Liver (tissue), 8 donors: ENCODE measurements at regions not wholly inside any gene's neighbourhood (a gene's known extent, or its start where the extent isn't known, plus 50 kb on each side); places are given as distances from the start of the nearest gene placed in this dataset.

ENCODE experiments used
- DNase-seq: peaks from one replicate; pipeline ENCODE4 v3.0.0-alpha.2; 2017; ENCODE audit warnings: low spot score
- H3K27ac ChIP-seq, 2 donors: one replicate each; pipeline ENCODE4 v1.7.0; 2013; ENCODE audit warnings: inconsistent platforms in 2 of 2, low read length in 2 of 2, control low read depth in 1 of 2, low read depth in 1 of 2, mild to moderate bottlenecking in 1 of 2
- H3K27me3 ChIP-seq, 4 donors: one replicate each; pipeline versions ENCODE4 v1.6.1 to v1.7.0; 2013; ENCODE audit warnings: low read length in 3 of 4, inconsistent platforms in 1 of 4, mild to moderate bottlenecking in 1 of 4, moderate library complexity in 1 of 4; ENCODE audit not compliant: control insufficient read depth in 4 of 4, insufficient read depth in 4 of 4
- H3K36me3 ChIP-seq, 4 donors: one replicate each; pipeline versions ENCODE4 v1.6.1 to v1.7.0; 2013; ENCODE audit warnings: low read length in 3 of 4, mild to moderate bottlenecking in 3 of 4, low read depth in 1 of 4, moderate library complexity in 1 of 4; ENCODE audit not compliant: control insufficient read depth in 4 of 4, insufficient read depth in 3 of 4
- H3K4me1 ChIP-seq, 4 donors: one replicate each; pipeline versions ENCODE4 v1.6.1 to v1.7.0; 2013; ENCODE audit warnings: low read length in 3 of 4, mild to moderate bottlenecking in 3 of 4, moderate library complexity in 1 of 4; ENCODE audit not compliant: control insufficient read depth in 4 of 4, insufficient read depth in 4 of 4
- H3K4me3 ChIP-seq, 3 donors: one replicate each; pipeline versions ENCODE4 v1.6.1 to v1.7.0; 2013; ENCODE audit warnings: low read length in 3 of 3, control low read depth in 1 of 3, low read depth in 1 of 3, mild to moderate bottlenecking in 1 of 3
- H3K9ac ChIP-seq, 2 donors: one replicate each; pipeline ENCODE4 v1.7.0; 2013; ENCODE audit warnings: low read length in 2 of 2, mild to moderate bottlenecking in 2 of 2, moderate library complexity in 2 of 2, control low read depth in 1 of 2, low read depth in 1 of 2
- H3K9me3 ChIP-seq, 4 donors: one replicate each; pipeline versions ENCODE4 v1.6.1 to v1.7.0; 2013; ENCODE audit warnings: low read length in 3 of 4; ENCODE audit not compliant: control insufficient read depth in 4 of 4
- EGR1 ChIP-seq, 2 donors: IDR thresholded peaks; 2 replicates each; pipeline ENCODE4 v1.6.1; 2016 to 2018; ENCODE audit warnings: antibody characterized with exemption in 2 of 2, low read depth in 2 of 2
- FOXA1 ChIP-seq: IDR thresholded peaks from 2 replicates; pipeline ENCODE4 v1.6.1; 2016; ENCODE audit warnings: antibody characterized with exemption
- FOXA2 ChIP-seq: IDR thresholded peaks from 2 replicates; pipeline ENCODE4 v1.6.1; 2016; ENCODE audit warnings: antibody characterized with exemption
- GABPA ChIP-seq, 2 donors: IDR thresholded peaks in 1 of 2; conservative IDR thresholded peaks in 1 of 2; 2 replicates each; pipeline ENCODE4 v1.6.1; 2016; ENCODE audit warnings: antibody characterized with exemption in 2 of 2, mild to moderate bottlenecking in 1 of 2, moderate library complexity in 1 of 2
- HNF4A ChIP-seq, 2 donors: conservative IDR thresholded peaks; 2 replicates each; pipeline ENCODE4 v1.6.1; 2016; ENCODE audit warnings: antibody characterized with exemption in 2 of 2, mild to moderate bottlenecking in 2 of 2
- HNF4G ChIP-seq: IDR thresholded peaks from 2 replicates; pipeline ENCODE4 v1.6.1; 2016; ENCODE audit warnings: antibody characterized with exemption
- JUND ChIP-seq, 2 donors: IDR thresholded peaks; 2 replicates each; pipeline ENCODE4 v1.6.1; 2016; ENCODE audit warnings: antibody characterized with exemption in 2 of 2
- NR2F2 ChIP-seq: IDR thresholded peaks from 2 replicates; pipeline ENCODE4 v1.6.1; 2016; ENCODE audit warnings: antibody characterized with exemption
- RAD21 ChIP-seq, 2 donors: IDR thresholded peaks; 2 replicates each; pipeline ENCODE4 v1.6.1; 2016; ENCODE audit warnings: antibody characterized with exemption in 2 of 2, mild to moderate bottlenecking in 2 of 2
- RXRA ChIP-seq, 2 donors: IDR thresholded peaks; 2 replicates each; pipeline ENCODE4 v1.6.1; 2017 to 2018; ENCODE audit warnings: antibody characterized with exemption in 2 of 2, mild to moderate bottlenecking in 1 of 2
- SP1 ChIP-seq: IDR thresholded peaks from 2 replicates; pipeline ENCODE4 v1.6.1; 2018; ENCODE audit warnings: antibody characterized with exemption, mild to moderate bottlenecking
- TAF1 ChIP-seq: conservative IDR thresholded peaks from 2 replicates; pipeline ENCODE4 v1.6.1; 2016; ENCODE audit warnings: antibody characterized with exemption, mild to moderate bottlenecking
- YY1 ChIP-seq: IDR thresholded peaks from 2 replicates; pipeline ENCODE4 v1.6.1; 2016; ENCODE audit warnings: antibody characterized with exemption, mild to moderate bottlenecking
- WGBS: extraction: QIAGEN DNeasy Blood & Tissue Kit; methylation state at CpG from one replicate; pipeline ENCODE4 v1.1.7; 2013; 5-methylcytosine and 5-hydroxymethylcytosine counted together
- TF ChIP-seq, protein P1 (sequence below): fragments of 150-350 bp; IDR thresholded peaks from 2 replicates; pipeline ENCODE4 v1.5.1; 2017; ENCODE audit warnings: improper control_type of control experiment, low read depth, low read length; ENCODE audit not compliant: missing input control
- TF ChIP-seq, protein P2 (sequence below): IDR thresholded peaks from 2 replicates; pipeline ENCODE4 v1.6.1; 2016; ENCODE audit warnings: antibody characterized with exemption
- TF ChIP-seq, protein P3 (sequence below): IDR thresholded peaks from 2 replicates; pipeline ENCODE4 v1.6.1; 2016; ENCODE audit warnings: antibody characterized with exemption
- TF ChIP-seq, protein P4 (sequence below): IDR thresholded peaks from 2 replicates; pipeline ENCODE4 v1.6.1; 2016; ENCODE audit warnings: antibody characterized with exemption, mild to moderate bottlenecking
- TF ChIP-seq, protein P5 (sequence below): IDR thresholded peaks from 2 replicates; pipeline ENCODE4 v1.6.1; 2016; ENCODE audit warnings: antibody characterized with exemption
- donor health status: healthy.
- donor health status: healthy.
- donor health status: healthy.
- donor health status: healthy.
- donor health status: healthy.

DNA sequence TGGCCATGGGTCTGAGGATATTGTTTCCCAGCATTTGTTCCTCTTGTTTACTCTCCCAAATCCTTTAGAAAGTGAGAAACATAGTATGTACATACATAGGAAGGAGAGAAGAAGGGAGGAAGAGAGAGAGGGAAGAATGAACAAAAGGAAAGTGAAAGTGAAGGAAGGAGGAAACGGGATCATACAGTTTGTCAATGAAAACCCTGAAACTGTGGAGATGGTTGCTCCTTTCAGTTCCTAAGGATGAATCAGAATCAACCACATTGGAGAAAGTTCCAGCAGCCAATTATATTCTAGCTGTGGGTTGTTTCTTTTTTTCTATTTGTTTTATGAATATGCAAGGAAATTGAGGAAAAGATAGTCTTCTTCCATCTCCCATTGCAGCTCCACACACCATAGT, 396.5 kb downstream of the MLLT3 start:
- Histone ChIP-seq H3K27ac (no peak overlapping the region), H3K9me3 (no peaks in the 10 kb centered on the region), H3K4me1 (no peaks in the 10 kb centered on the region), H3K9ac (no peak overlapping the region), H3K4me3 (no peak overlapping the region), H3K36me3 (no peaks in the 10 kb centered on the region), H3K27me3 (no peaks in the 10 kb centered on the region)
- 53% methylated on average over 1 of the region's 1 CpG for WGBS
- no peak for DNase-seq
- TF ChIP-seq, protein P1, sequence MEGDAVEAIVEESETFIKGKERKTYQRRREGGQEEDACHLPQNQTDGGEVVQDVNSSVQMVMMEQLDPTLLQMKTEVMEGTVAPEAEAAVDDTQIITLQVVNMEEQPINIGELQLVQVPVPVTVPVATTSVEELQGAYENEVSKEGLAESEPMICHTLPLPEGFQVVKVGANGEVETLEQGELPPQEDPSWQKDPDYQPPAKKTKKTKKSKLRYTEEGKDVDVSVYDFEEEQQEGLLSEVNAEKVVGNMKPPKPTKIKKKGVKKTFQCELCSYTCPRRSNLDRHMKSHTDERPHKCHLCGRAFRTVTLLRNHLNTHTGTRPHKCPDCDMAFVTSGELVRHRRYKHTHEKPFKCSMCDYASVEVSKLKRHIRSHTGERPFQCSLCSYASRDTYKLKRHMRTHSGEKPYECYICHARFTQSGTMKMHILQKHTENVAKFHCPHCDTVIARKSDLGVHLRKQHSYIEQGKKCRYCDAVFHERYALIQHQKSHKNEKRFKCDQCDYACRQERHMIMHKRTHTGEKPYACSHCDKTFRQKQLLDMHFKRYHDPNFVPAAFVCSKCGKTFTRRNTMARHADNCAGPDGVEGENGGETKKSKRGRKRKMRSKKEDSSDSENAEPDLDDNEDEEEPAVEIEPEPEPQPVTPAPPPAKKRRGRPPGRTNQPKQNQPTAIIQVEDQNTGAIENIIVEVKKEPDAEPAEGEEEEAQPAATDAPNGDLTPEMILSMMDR: no peak
- TF ChIP-seq EGR1 (IDR thresholded peaks at IDR 0.05; ENCODE audit: low read depth in 2 of 2) (no peak), NR2F2 (no peak), RXRA (IDR thresholded peaks at IDR 0.05) (no peak), HNF4G (no peak), TAF1 (no peak), FOXA2 (no peak), RAD21 (IDR thresholded peaks at IDR 0.05) (no peak), GABPA (IDR thresholded peaks at IDR 0.05 in 1 of 2, conservative IDR thresholded peaks at IDR 0.05 in 1 of 2) (no peak), FOXA1 (no peak), JUND (IDR thresholded peaks at IDR 0.05) (no peak), HNF4A (conservative IDR thresholded peaks at IDR 0.05) (no peak), SP1 (no peak), YY1 (no peak)
- TF ChIP-seq, protein P2, sequence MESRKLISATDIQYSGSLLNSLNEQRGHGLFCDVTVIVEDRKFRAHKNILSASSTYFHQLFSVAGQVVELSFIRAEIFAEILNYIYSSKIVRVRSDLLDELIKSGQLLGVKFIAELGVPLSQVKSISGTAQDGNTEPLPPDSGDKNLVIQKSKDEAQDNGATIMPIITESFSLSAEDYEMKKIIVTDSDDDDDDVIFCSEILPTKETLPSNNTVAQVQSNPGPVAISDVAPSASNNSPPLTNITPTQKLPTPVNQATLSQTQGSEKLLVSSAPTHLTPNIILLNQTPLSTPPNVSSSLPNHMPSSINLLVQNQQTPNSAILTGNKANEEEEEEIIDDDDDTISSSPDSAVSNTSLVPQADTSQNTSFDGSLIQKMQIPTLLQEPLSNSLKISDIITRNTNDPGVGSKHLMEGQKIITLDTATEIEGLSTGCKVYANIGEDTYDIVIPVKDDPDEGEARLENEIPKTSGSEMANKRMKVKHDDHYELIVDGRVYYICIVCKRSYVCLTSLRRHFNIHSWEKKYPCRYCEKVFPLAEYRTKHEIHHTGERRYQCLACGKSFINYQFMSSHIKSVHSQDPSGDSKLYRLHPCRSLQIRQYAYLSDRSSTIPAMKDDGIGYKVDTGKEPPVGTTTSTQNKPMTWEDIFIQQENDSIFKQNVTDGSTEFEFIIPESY: no peak
- TF ChIP-seq, protein P3, sequence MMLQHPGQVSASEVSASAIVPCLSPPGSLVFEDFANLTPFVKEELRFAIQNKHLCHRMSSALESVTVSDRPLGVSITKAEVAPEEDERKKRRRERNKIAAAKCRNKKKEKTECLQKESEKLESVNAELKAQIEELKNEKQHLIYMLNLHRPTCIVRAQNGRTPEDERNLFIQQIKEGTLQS: no peak
- TF ChIP-seq, protein P4, sequence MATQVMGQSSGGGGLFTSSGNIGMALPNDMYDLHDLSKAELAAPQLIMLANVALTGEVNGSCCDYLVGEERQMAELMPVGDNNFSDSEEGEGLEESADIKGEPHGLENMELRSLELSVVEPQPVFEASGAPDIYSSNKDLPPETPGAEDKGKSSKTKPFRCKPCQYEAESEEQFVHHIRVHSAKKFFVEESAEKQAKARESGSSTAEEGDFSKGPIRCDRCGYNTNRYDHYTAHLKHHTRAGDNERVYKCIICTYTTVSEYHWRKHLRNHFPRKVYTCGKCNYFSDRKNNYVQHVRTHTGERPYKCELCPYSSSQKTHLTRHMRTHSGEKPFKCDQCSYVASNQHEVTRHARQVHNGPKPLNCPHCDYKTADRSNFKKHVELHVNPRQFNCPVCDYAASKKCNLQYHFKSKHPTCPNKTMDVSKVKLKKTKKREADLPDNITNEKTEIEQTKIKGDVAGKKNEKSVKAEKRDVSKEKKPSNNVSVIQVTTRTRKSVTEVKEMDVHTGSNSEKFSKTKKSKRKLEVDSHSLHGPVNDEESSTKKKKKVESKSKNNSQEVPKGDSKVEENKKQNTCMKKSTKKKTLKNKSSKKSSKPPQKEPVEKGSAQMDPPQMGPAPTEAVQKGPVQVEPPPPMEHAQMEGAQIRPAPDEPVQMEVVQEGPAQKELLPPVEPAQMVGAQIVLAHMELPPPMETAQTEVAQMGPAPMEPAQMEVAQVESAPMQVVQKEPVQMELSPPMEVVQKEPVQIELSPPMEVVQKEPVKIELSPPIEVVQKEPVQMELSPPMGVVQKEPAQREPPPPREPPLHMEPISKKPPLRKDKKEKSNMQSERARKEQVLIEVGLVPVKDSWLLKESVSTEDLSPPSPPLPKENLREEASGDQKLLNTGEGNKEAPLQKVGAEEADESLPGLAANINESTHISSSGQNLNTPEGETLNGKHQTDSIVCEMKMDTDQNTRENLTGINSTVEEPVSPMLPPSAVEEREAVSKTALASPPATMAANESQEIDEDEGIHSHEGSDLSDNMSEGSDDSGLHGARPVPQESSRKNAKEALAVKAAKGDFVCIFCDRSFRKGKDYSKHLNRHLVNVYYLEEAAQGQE: no peak
- TF ChIP-seq, protein P5, sequence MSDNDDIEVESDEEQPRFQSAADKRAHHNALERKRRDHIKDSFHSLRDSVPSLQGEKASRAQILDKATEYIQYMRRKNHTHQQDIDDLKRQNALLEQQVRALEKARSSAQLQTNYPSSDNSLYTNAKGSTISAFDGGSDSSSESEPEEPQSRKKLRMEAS: no peak
